H1 (cell line): ENCODE measurements at regions not wholly inside any gene's neighbourhood (a gene's known extent, or its start where the extent isn't known, plus 50 kb on each side); places are given as distances from the start of the nearest gene placed in this dataset.

Source experiments
- CTCF ChIA-PET: fragments of 300-600 bp; sonication (Branson Sonifier 250); formaldehyde crosslinking; loops from one replicate; lab custom pipeline; 2021; ENCODE audit not compliant: partially characterized antibody; lab: Charles Lee
- POLR2A ChIA-PET: fragments of 300-600 bp; sonication (Branson Sonifier 250); formaldehyde crosslinking; loops from one replicate; lab custom pipeline; 2021; ENCODE audit warnings: inconsistent platforms; ENCODE audit not compliant: partially characterized antibody; lab: Charles Lee
- DNase-seq, 2 experiments: peaks; one replicate each; pipeline versions ENCODE4 v3.0.0 to v3.0.0-alpha.2; 2010 to 2022; ENCODE audit warnings: low spot score in 2 of 2, low read depth in 1 of 2, mixed read lengths in 1 of 2
- FAIRE-seq: peaks from 2 replicates; lab custom pipeline; 2011; peaks lifted over from hg19 to GRCh38; lab: Jason Lieb, UNC
- H2AFZ ChIP-seq: 2 replicates; pipeline ENCODE4 v1.8.1; 2012; ENCODE audit warnings: low read length, inconsistent platforms
- H2AK5ac ChIP-seq: 2 replicates; pipeline ENCODE4 v1.6.1; 2013; ENCODE audit warnings: low read depth, low read length
- H2BK120ac ChIP-seq: replicated peaks from 2 replicates; pipeline ENCODE3; 2013; ENCODE audit warnings: low read depth, low read length, inconsistent platforms
- H2BK12ac ChIP-seq: 2 replicates; pipeline ENCODE4 v1.6.1; 2013; ENCODE audit warnings: low read depth, low read length
- H2BK15ac ChIP-seq: 2 replicates; pipeline ENCODE4 v1.6.1; 2013; ENCODE audit warnings: low read length
- H2BK20ac ChIP-seq: 2 replicates; pipeline ENCODE4 v1.6.1; 2013; ENCODE audit warnings: low read length
- H2BK5ac ChIP-seq: 2 replicates; pipeline ENCODE4 v1.6.1; 2013; ENCODE audit warnings: low read depth, low read length
- H3K14ac ChIP-seq: 2 replicates; pipeline ENCODE4 v1.6.1; 2013; ENCODE audit warnings: inconsistent platforms; ENCODE audit not compliant: insufficient read length
- H3K18ac ChIP-seq: 2 replicates; pipeline ENCODE4 v1.6.1; 2013; ENCODE audit warnings: low read length; ENCODE audit errors: extremely low read depth
- H3K23ac ChIP-seq: 2 replicates; pipeline ENCODE4 v1.6.1; 2013; ENCODE audit warnings: inconsistent platforms; ENCODE audit not compliant: insufficient read length
- H3K23me2 ChIP-seq: 2 replicates; pipeline ENCODE4 v1.6.1; 2013; ENCODE audit warnings: low read depth, low read length
- H3K27ac ChIP-seq: 2 replicates; pipeline ENCODE4 v1.6.1; 2011; ENCODE audit warnings: low read depth, low read length, inconsistent platforms
- H3K27me3 ChIP-seq, 4 experiments: replicated peaks in 1 of 4; 1 replicate in 1 of 4; 2 replicates in 3 of 4; pipeline versions ENCODE4 v1.6.1 to v1.8.1; 2011 to 2013; ENCODE audit warnings: low read length in 3 of 4, mild to moderate bottlenecking in 3 of 4, inconsistent platforms in 2 of 4, mixed read lengths in 2 of 4, moderate library complexity in 1 of 4; ENCODE audit not compliant: control insufficient read depth in 3 of 4, insufficient read depth in 3 of 4; ENCODE audit errors: extremely low read depth in 1 of 4
- H3K36me3 ChIP-seq, 4 experiments: 2 replicates each; pipeline versions ENCODE4 v1.6.1 to v1.8.1; 2011 to 2013; ENCODE audit warnings: mild to moderate bottlenecking in 4 of 4, low read length in 3 of 4, moderate library complexity in 2 of 4, control low read depth in 1 of 4, inconsistent platforms in 1 of 4; ENCODE audit not compliant: insufficient read depth in 4 of 4, control insufficient read depth in 2 of 4
- H3K4ac ChIP-seq: replicated peaks from 2 replicates; pipeline ENCODE3; 2013; ENCODE audit warnings: low read length, low read depth, mixed read lengths, inconsistent platforms; ENCODE audit not compliant: insufficient read length
- H3K4me1 ChIP-seq, 4 experiments: replicated peaks in 1 of 4; 1 replicate in 1 of 4; 2 replicates in 3 of 4; pipeline versions ENCODE4 v1.6.1 to v1.8.1; 2011 to 2013; ENCODE audit warnings: low read length in 3 of 4, inconsistent platforms in 2 of 4, mixed read lengths in 1 of 4; ENCODE audit not compliant: insufficient read depth in 4 of 4, control insufficient read depth in 3 of 4
- H3K4me2 ChIP-seq, 2 experiments: 2 replicates each; pipeline versions ENCODE4 v1.6.1 to v1.8.1; 2011 to 2013; ENCODE audit warnings: low read depth in 2 of 2, low read length in 2 of 2, control low read depth in 1 of 2, inconsistent platforms in 1 of 2, mild to moderate bottlenecking in 1 of 2; ENCODE audit not compliant: insufficient read depth in 1 of 2
- H3K4me3 ChIP-seq, 4 experiments: fragments of 200-600, 300-600 bp in 1 of 4; sonication (generic), shearing (Covaris generic), sonication (Bioruptor Twin) in 1 of 4; 2 replicates each; pipeline versions ENCODE4 v1.5.1 to v1.8.1; 2011 to 2016; ENCODE audit warnings: low read length in 4 of 4, low read depth in 3 of 4, control low read depth in 2 of 4, inconsistent platforms in 2 of 4, mild to moderate bottlenecking in 2 of 4, mixed read lengths in 1 of 4, moderate library complexity in 1 of 4; ENCODE audit not compliant: insufficient read depth in 2 of 4; ENCODE audit errors: extremely low read depth in 1 of 4
- H3K56ac ChIP-seq: replicated peaks from 2 replicates; pipeline ENCODE3; 2013; ENCODE audit warnings: low read depth, mild to moderate bottlenecking, mixed read lengths, low read length, inconsistent platforms; ENCODE audit not compliant: insufficient read length
- H3K79me1 ChIP-seq: 2 replicates; pipeline ENCODE4 v1.6.1; 2013; ENCODE audit warnings: low read depth, low read length, control low read depth
- H3K79me2 ChIP-seq, 2 experiments: 2 replicates each; pipeline versions ENCODE4 v1.6.1 to v1.8.1; 2012 to 2013; ENCODE audit warnings: low read length in 2 of 2, mild to moderate bottlenecking in 2 of 2, inconsistent platforms in 1 of 2; ENCODE audit not compliant: insufficient read depth in 2 of 2, control insufficient read depth in 1 of 2
- H3K9ac ChIP-seq, 4 experiments: replicated peaks in 1 of 4; 1 replicate in 1 of 4; 2 replicates in 3 of 4; pipeline versions ENCODE4 v1.6.1 to v1.8.1; 2011 to 2013; ENCODE audit warnings: low read depth in 3 of 4, low read length in 3 of 4, control low read depth in 2 of 4, mild to moderate bottlenecking in 2 of 4, moderate library complexity in 2 of 4, inconsistent platforms in 1 of 4; ENCODE audit errors: extremely low read depth in 1 of 4
- H3K9me3 ChIP-seq, 2 experiments: 2 replicates each; pipeline versions ENCODE4 v1.6.1 to v1.8.1; 2012 to 2013; ENCODE audit warnings: mild to moderate bottlenecking in 2 of 2, moderate library complexity in 2 of 2, control low read depth in 1 of 2, inconsistent platforms in 1 of 2, low read depth in 1 of 2, low read length in 1 of 2, mixed read lengths in 1 of 2; ENCODE audit not compliant: insufficient read depth in 2 of 2
- H4K20me1 ChIP-seq, 2 experiments: replicated peaks in 1 of 2; 2 replicates each; pipeline versions ENCODE3 to v1.8.1; 2011 to 2013; ENCODE audit warnings: inconsistent platforms in 2 of 2, low read length in 2 of 2, mild to moderate bottlenecking in 1 of 2; ENCODE audit not compliant: insufficient read depth in 2 of 2, control insufficient read depth in 1 of 2
- H4K5ac ChIP-seq: 2 replicates; pipeline ENCODE4 v1.6.1; 2013; ENCODE audit warnings: low read length, low read depth, mixed read lengths, inconsistent platforms; ENCODE audit not compliant: insufficient read length
- H4K8ac ChIP-seq: 2 replicates; pipeline ENCODE4 v1.8.0; 2013; ENCODE audit warnings: mild to moderate bottlenecking, moderate library complexity, low read length, inconsistent platforms; ENCODE audit not compliant: insufficient read depth; ENCODE audit errors: extremely low read depth
- H4K91ac ChIP-seq: replicated peaks from 2 replicates; pipeline ENCODE3; 2013; ENCODE audit warnings: low read length, mixed read lengths, inconsistent platforms; ENCODE audit not compliant: insufficient read length
- ASH2L ChIP-seq: fragments of 200-600, 300-600 bp; sonication (generic); IDR thresholded peaks from one replicate; pipeline ENCODE4 v1.7.1; 2017; ENCODE audit warnings: low read length
- E2F6 ChIP-seq: IDR thresholded peaks from 2 replicates; pipeline ENCODE4 v1.6.1; 2012; ENCODE audit warnings: inconsistent platforms
- EGR1 ChIP-seq: IDR thresholded peaks from 2 replicates; pipeline ENCODE4 v1.6.1; 2011; ENCODE audit warnings: low read depth, low read length, borderline replicate concordance
- RXRA ChIP-seq: IDR thresholded peaks from 2 replicates; pipeline ENCODE4 v1.6.1; 2011; ENCODE audit warnings: low read depth, mild to moderate bottlenecking, low read length, moderate library complexity; ENCODE audit not compliant: insufficient read depth
- SIRT6 ChIP-seq: IDR thresholded peaks from one replicate; pipeline ENCODE4 v1.7.1; 2012; ENCODE audit warnings: low read length, inconsistent platforms
- TAF1 ChIP-seq: IDR thresholded peaks from 2 replicates; pipeline ENCODE4 v1.6.1; 2011; ENCODE audit warnings: mild to moderate bottlenecking, low read depth, low read length
- YY1 ChIP-seq: IDR thresholded peaks from 2 replicates; pipeline ENCODE4 v1.6.1; 2011; ENCODE audit warnings: low read depth, mild to moderate bottlenecking, low read length
- WGBS, 2 experiments: shearing (Covaris generic) in 1 of 2; methylation state at CpG; one replicate each; pipeline versions ENCODE4 v1.1.6 to v1.1.7; 2013 to 2015; ENCODE audit warnings: low lambda C conversion rate in 2 of 2, mixed read lengths in 2 of 2, inconsistent platforms in 1 of 2, low coverage in 1 of 2, missing lambda C conversion rate in 1 of 2; ENCODE audit not compliant: insufficient replicate concordance in 2 of 2, insufficient coverage in 1 of 2, insufficient read length in 1 of 2; ENCODE audit errors: extremely low coverage in 1 of 2, missing lambda C conversion rate in 1 of 2; 5-methylcytosine and 5-hydroxymethylcytosine counted together
- TF ChIP-seq, protein P1 (sequence below): IDR thresholded peaks from 2 replicates; pipeline ENCODE4 v1.6.1; 2012; ENCODE audit warnings: low read length, inconsistent platforms
- TF ChIP-seq, protein P2 (sequence below), 3 experiments: IDR thresholded peaks; 1 replicate in 2 of 3; 2 replicates in 1 of 3; pipeline versions ENCODE4 v1.5.1 to v1.6.1; 2011; ENCODE audit warnings: low read length in 3 of 3, mild to moderate bottlenecking in 3 of 3, inconsistent platforms in 2 of 3, low read depth in 1 of 3, moderate library complexity in 1 of 3; ENCODE audit not compliant: insufficient read depth in 1 of 3; ENCODE audit errors: control extremely low read depth in 1 of 3

- POLR2A ChIA-PET: no interaction called here
- H3K79me1 ChIP-seq: no peaks in the 10 kb centered on the region
Measured at GRCh38 chr2:144947709-144948037, 427.8 kb upstream of the ZEB2 start.

More at GRCh38 chr2:144947709-144948037, 427.8 kb upstream of the ZEB2 start:
- Histone ChIP-seq H3K14ac (no peak overlapping the region), H3K4ac (no peak overlapping the region), H3K27ac (no peak overlapping the region), H3K23me2 (no peaks in the 10 kb centered on the region; the same call in 1 of the 2 replicates), H3K9me3 (no peaks in the 10 kb centered on the region), H4K91ac (no peak overlapping the region), H2BK5ac (no peak overlapping the region), H3K36me3 (no peaks in the 10 kb centered on the region), H3K18ac (no peak overlapping the region), H3K4me1 (peaks cover 0 to 3% (median 0%) of the 10 kb centered on the region in 4 experiments; a peak in 1 of 7 replicates), H2BK120ac (no peak overlapping the region), H3K9ac (no peak overlapping the region), H3K56ac (no peak overlapping the region), H2BK20ac (no peak overlapping the region), H4K8ac (no peak overlapping the region), H2AFZ (no peak overlapping the region), H4K5ac (no peak overlapping the region), H3K79me2 (no peaks in the 10 kb centered on the region), H2BK12ac (no peak overlapping the region), H3K4me2 (no peak overlapping the region), H3K27me3 (no peaks in the 10 kb centered on the region), H3K23ac (no peak overlapping the region), H3K4me3 (no peak overlapping the region), H2AK5ac (no peak overlapping the region), H2BK15ac (no peak overlapping the region), H4K20me1 (no peaks in the 10 kb centered on the region)
- TF ChIP-seq YY1 (no peak), SIRT6 (no peak), EGR1 (no peak), E2F6 (no peak), TAF1 (no peak), ASH2L (no peak), RXRA (no peak)
- TF ChIP-seq, protein P1, sequence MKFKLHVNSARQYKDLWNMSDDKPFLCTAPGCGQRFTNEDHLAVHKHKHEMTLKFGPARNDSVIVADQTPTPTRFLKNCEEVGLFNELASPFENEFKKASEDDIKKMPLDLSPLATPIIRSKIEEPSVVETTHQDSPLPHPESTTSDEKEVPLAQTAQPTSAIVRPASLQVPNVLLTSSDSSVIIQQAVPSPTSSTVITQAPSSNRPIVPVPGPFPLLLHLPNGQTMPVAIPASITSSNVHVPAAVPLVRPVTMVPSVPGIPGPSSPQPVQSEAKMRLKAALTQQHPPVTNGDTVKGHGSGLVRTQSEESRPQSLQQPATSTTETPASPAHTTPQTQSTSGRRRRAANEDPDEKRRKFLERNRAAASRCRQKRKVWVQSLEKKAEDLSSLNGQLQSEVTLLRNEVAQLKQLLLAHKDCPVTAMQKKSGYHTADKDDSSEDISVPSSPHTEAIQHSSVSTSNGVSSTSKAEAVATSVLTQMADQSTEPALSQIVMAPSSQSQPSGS: no peak
- TF ChIP-seq, protein P2, sequence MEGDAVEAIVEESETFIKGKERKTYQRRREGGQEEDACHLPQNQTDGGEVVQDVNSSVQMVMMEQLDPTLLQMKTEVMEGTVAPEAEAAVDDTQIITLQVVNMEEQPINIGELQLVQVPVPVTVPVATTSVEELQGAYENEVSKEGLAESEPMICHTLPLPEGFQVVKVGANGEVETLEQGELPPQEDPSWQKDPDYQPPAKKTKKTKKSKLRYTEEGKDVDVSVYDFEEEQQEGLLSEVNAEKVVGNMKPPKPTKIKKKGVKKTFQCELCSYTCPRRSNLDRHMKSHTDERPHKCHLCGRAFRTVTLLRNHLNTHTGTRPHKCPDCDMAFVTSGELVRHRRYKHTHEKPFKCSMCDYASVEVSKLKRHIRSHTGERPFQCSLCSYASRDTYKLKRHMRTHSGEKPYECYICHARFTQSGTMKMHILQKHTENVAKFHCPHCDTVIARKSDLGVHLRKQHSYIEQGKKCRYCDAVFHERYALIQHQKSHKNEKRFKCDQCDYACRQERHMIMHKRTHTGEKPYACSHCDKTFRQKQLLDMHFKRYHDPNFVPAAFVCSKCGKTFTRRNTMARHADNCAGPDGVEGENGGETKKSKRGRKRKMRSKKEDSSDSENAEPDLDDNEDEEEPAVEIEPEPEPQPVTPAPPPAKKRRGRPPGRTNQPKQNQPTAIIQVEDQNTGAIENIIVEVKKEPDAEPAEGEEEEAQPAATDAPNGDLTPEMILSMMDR (IDR thresholded peaks at IDR 0.05; ENCODE audit: control extremely low read depth in 1 of 3, insufficient read depth in 1 of 3, low read depth in 1 of 3, low read length in 3 of 3): no peak
- CTCF ChIA-PET: no interaction called here
- no peak for FAIRE-seq
- WGBS, 2 experiments: 39% methylated on average over 2 of the region's 2 CpGs; no CpG with 5 or more reads in 1 of the 2 experiments
- no peak for DNase-seq
